Ascending aorta (tissue), 2 donors: ENCODE measurements at regions not wholly inside any gene's neighbourhood (a gene's known extent, or its start where the extent isn't known, plus 50 kb on each side); places are given as distances from the start of the nearest gene placed in this dataset.

Experiments used
- DNase-seq, 2 donors: peaks; one replicate each; pipeline ENCODE4 v3.0.0-alpha.2; 2019; ENCODE audit warnings: low spot score in 2 of 2
- H3K27ac ChIP-seq, 2 donors: fragments of 200-600 bp; sonication (generic); one replicate each; pipeline ENCODE4 v1.5.1; 2016 to 2017; ENCODE audit warnings: mild to moderate bottlenecking in 1 of 2
- H3K27me3 ChIP-seq: fragments of 200-600 bp; sonication (generic); one replicate; pipeline ENCODE4 v1.5.1; 2017
- H3K36me3 ChIP-seq, 2 donors: fragments of 200-600 bp; sonication (generic); one replicate each; pipeline ENCODE4 v1.5.1; 2016
- H3K4me1 ChIP-seq, 2 donors: fragments of 200-600 bp; sonication (generic); one replicate each; pipeline ENCODE4 v1.5.1; 2016 to 2017; ENCODE audit warnings: mild to moderate bottlenecking in 1 of 2
- H3K4me3 ChIP-seq, 2 donors: fragments of 200-600 bp; sonication (generic); one replicate each; pipeline ENCODE4 v1.5.1; 2016 to 2017; ENCODE audit warnings: mild to moderate bottlenecking in 1 of 2
- H3K9me3 ChIP-seq, 2 donors: fragments of 200-600 bp; sonication (generic); one replicate each; pipeline ENCODE4 v1.5.1; 2016
- intact Hi-C: fragments of 100-400 bp; cut with DNase I; formaldehyde crosslinking; loops from one replicate; pipeline ENCODE4 v1.15.1; 2023
- TF ChIP-seq, protein P1 (sequence below), 3 experiments: fragments of 200-600 bp in 2 of 3; fragments of 450-650 bp in 1 of 3; sonication (generic) in 2 of 3; IDR thresholded peaks; one replicate each; pipeline ENCODE4 v1.5.1; 2016 to 2019; ENCODE audit warnings: antibody characterized with exemption in 3 of 3, mild to moderate bottlenecking in 1 of 3, moderate library complexity in 1 of 3

GRCh38 chr4:125891597-125892258 is 577.0 kb downstream of the FAT4 start:
- no peak overlapping the region for H3K4me3 ChIP-seq
- no peaks in the 10 kb centered on the region for H3K27me3 ChIP-seq
- intact Hi-C loops = no loop called here
- TF ChIP-seq, protein P1, sequence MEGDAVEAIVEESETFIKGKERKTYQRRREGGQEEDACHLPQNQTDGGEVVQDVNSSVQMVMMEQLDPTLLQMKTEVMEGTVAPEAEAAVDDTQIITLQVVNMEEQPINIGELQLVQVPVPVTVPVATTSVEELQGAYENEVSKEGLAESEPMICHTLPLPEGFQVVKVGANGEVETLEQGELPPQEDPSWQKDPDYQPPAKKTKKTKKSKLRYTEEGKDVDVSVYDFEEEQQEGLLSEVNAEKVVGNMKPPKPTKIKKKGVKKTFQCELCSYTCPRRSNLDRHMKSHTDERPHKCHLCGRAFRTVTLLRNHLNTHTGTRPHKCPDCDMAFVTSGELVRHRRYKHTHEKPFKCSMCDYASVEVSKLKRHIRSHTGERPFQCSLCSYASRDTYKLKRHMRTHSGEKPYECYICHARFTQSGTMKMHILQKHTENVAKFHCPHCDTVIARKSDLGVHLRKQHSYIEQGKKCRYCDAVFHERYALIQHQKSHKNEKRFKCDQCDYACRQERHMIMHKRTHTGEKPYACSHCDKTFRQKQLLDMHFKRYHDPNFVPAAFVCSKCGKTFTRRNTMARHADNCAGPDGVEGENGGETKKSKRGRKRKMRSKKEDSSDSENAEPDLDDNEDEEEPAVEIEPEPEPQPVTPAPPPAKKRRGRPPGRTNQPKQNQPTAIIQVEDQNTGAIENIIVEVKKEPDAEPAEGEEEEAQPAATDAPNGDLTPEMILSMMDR (IDR thresholded peaks at IDR 0.05) = no peak
- H3K27ac ChIP-seq = no peak overlapping the region
- no peaks in the 10 kb centered on the region for H3K9me3 ChIP-seq
- DNase-seq = no peak
- H3K36me3 ChIP-seq = no peaks in the 10 kb centered on the region
- no peaks in the 10 kb centered on the region for H3K4me1 ChIP-seq

DNA sequence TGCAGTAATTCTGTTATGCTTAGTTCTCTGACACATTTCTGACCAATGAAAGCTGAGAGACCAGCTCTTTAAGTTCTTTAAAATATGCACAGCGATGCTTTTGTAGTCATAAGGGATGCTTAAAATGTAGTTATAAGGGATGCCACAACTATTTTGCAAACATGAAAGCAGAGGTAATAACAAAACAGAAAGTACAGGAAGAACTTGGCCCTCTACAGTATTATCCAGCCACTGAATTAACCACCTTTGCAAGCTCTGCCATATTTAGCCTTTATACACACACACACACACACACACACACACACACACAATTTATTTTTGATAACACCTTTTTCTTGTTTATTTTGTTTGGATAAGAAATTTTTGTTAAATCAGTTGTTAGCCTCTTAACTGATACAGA is 590.0 kb downstream of the FAT4 start:
- H3K9me3 ChIP-seq = no peaks in the 10 kb centered on the region
- no peaks in the 10 kb centered on the region for H3K27me3 ChIP-seq
- no peaks in the 10 kb centered on the region for H3K36me3 ChIP-seq
- no peak overlapping the region for H3K4me3 ChIP-seq
- no peak overlapping the region for H3K27ac ChIP-seq
- TF ChIP-seq, protein P1 (IDR thresholded peaks at IDR 0.05) = no peak
- H3K4me1 ChIP-seq = no peaks in the 10 kb centered on the region
- DNase-seq = no peak
- intact Hi-C loops = no loop called here

DNA sequence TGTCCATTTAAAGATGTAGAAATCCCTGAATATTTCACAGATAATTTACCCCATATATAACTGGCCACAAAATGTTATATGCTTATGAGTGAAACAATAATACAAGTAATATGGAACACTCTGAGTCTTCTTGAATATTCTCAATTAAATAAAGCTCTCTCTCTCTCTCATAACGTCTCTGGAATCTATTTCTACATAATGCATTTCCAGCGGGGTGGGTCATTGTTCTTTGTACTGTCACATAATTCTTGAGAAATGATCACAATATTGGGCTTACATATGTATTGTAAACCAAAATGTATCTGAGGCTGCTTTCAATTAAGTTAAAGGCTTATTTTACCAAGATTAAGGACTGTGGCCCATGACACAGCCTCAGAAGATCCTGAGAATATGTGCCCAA is 596.3 kb downstream of the FAT4 start:
- TF ChIP-seq, protein P1 (IDR thresholded peaks at IDR 0.05) = no peak
- H3K9me3 ChIP-seq = no peaks in the 10 kb centered on the region
- intact Hi-C loops = no loop called here
- H3K27ac ChIP-seq = no peak overlapping the region
- H3K27me3 ChIP-seq = no peaks in the 10 kb centered on the region
- DNase-seq = no peak
- H3K4me3 ChIP-seq = no peak overlapping the region
- no peaks in the 10 kb centered on the region for H3K4me1 ChIP-seq
- H3K36me3 ChIP-seq = no peaks in the 10 kb centered on the region

DNA sequence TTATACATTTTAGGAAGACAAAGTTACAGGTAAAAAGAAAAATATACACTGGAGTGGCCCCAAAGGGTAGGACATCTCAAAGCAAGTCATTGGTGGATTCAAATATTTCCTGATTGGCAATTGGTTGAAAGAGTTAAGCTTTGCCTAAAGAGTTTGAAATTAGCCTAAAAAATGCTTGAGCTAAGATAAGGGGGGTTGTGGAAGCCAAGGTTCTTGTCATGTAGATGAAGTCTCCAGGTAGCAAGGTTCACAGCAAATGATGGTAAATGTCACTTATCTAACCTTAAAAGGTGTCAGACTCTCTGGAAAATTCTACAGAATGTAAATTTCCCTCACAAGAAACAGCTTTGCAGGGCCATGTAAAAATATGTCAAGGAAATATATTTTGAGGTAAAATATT is 596.7 kb downstream of the FAT4 start:
- TF ChIP-seq, protein P1 (IDR thresholded peaks at IDR 0.05) = no peak
- Histone ChIP-seq H3K27me3 (no peaks in the 10 kb centered on the region), H3K27ac (no peak overlapping the region), H3K4me1 (no peaks in the 10 kb centered on the region), H3K9me3 (no peaks in the 10 kb centered on the region), H3K36me3 (no peaks in the 10 kb centered on the region), H3K4me3 (no peak overlapping the region)
- intact Hi-C loops = no loop called here
- no peak for DNase-seq

- Histone ChIP-seq H3K27ac (no peak overlapping the region), H3K27me3 (no peaks in the 10 kb centered on the region), H3K4me1 (no peaks in the 10 kb centered on the region), H3K4me3 (no peak overlapping the region), H3K36me3 (no peaks in the 10 kb centered on the region), H3K9me3 (no peaks in the 10 kb centered on the region)
- TF ChIP-seq, protein P1 (IDR thresholded peaks at IDR 0.05) = no peak
- intact Hi-C loops = no loop called here
- no peak for DNase-seq
Measured at GRCh38 chr4:125917559-125917958, 602.8 kb downstream of the FAT4 start.

DNA sequence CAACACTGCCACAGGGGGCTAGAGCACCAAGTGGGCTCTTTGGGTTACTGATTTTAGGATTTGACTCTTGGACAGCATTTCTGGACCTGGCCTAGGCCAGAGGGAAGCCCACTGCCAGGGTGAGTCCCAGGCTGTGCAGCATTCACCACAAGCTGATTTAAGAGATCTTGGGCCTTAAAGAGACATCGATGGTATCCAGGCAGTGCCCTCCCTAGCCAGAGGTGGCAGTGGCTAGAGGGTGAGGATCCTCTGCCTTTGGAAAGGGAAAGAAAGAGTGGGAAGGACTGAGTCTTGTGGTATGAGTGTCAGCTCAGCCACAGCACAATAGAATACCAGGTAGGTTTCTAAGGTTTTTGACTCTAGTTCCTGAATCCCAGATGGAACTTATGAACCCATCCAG is 613.9 kb downstream of the FAT4 start:
- intact Hi-C loops = no loop called here

More for the DNA sequence above, 613.9 kb downstream of the FAT4 start:
- Histone ChIP-seq H3K4me3 (no peak overlapping the region), H3K9me3 (peaks cover 0 to 4% of the 10 kb centered on the region in 2 donors), H3K27ac (no peak overlapping the region), H3K36me3 (no peaks in the 10 kb centered on the region), H3K27me3 (no peaks in the 10 kb centered on the region), H3K4me1 (no peaks in the 10 kb centered on the region)
- TF ChIP-seq, protein P1 (IDR thresholded peaks at IDR 0.05) = no peak
- DNase-seq = no peak
